GM12878 (cell line): ENCODE measurements at regions not wholly inside any gene's neighbourhood (a gene's known extent, or its start where the extent isn't known, plus 50 kb on each side); places are given as distances from the start of the nearest gene placed in this dataset.

Experiments used
- ATAC-seq: fragments of 200-7000 bp; cut with Tn5 transposase; 3 replicates; pipeline ENCODE4 v1.9.1; 2020; ENCODE audit warnings: mild to moderate bottlenecking, moderate library complexity
- BruUV-seq: library from RNA; stranded (reverse); fragments of 400-500 nt; replicated peaks from 2 replicates; lab custom pipeline; 2021; lab: Mats Ljungman, UMichigan
- CTCF ChIA-PET: fragments of 300-600 bp; sonication (Branson Sonifier 250); formaldehyde crosslinking; extraction: SDS; loops from one replicate; lab custom pipeline; 2021; ENCODE audit warnings: inconsistent platforms; lab: Yijun Ruan, JAX
- POLR2A ChIA-PET: fragments of 350-600 bp; formaldehyde crosslinking; extraction: SDS; loops from one replicate; lab custom pipeline; 2021; ENCODE audit warnings: inconsistent platforms; lab: Charles Lee
- RAD21 ChIA-PET: fragments of 300-600 bp; sonication (Branson Sonifier 250); formaldehyde crosslinking; loops from one replicate; lab custom pipeline; 2023; ENCODE audit warnings: antibody characterized with exemption; ENCODE audit not compliant: unreplicated experiment; lab: Charles Lee
- SMC1A ChIA-PET: fragments of 300-600 bp; sonication (Branson Sonifier 250); formaldehyde crosslinking; loops from one replicate; lab custom pipeline; 2023; ENCODE audit not compliant: unreplicated experiment, uncharacterized antibody; lab: Charles Lee
- DNase-seq: peaks from one replicate; pipeline ENCODE4 v3.0.0-alpha.2; 2011; ENCODE audit warnings: low read depth, low spot score
- FAIRE-seq: peaks from 3 replicates; lab custom pipeline; 2011; peaks lifted over from hg19 to GRCh38; lab: Jason Lieb, UNC
- H2AFZ ChIP-seq: 2 replicates; pipeline ENCODE4 v1.6.0; 2011; ENCODE audit warnings: low read depth, low read length, control low read depth; ENCODE audit not compliant: control insufficient read depth
- H3K27ac ChIP-seq: 2 replicates; pipeline ENCODE4 v1.5.1; 2011; ENCODE audit warnings: control low read depth; ENCODE audit not compliant: control insufficient read depth, insufficient read depth
- H3K27me3 ChIP-seq, 2 experiments: replicated peaks in 1 of 2; 2 replicates each; pipeline versions ENCODE4 v1.6.0 to v1.6.1; 2011; ENCODE audit warnings: low read length in 1 of 2; ENCODE audit not compliant: control insufficient read depth in 2 of 2, insufficient read depth in 2 of 2
- H3K36me3 ChIP-seq, 2 experiments: 2 replicates each; pipeline ENCODE4 v1.5.1; 2011; ENCODE audit warnings: low read length in 1 of 2; ENCODE audit not compliant: control insufficient read depth in 2 of 2, insufficient read depth in 2 of 2
- H3K4me1 ChIP-seq: 2 replicates; pipeline ENCODE4 v1.6.1; 2011; ENCODE audit warnings: mild to moderate bottlenecking, low read length, moderate library complexity, mixed read lengths; ENCODE audit not compliant: control insufficient read depth, insufficient read depth
- H3K4me2 ChIP-seq: 2 replicates; pipeline ENCODE4 v1.6.0; 2011; ENCODE audit warnings: control low read depth; ENCODE audit not compliant: control insufficient read depth, insufficient read depth
- H3K4me3 ChIP-seq: fragments of 200-600 bp; sonication (generic); 2 replicates; pipeline ENCODE4 v1.5.1; 2016
- H3K79me2 ChIP-seq: 2 replicates; pipeline ENCODE4 v1.6.0; 2011; ENCODE audit warnings: low read length; ENCODE audit not compliant: control insufficient read depth, insufficient read depth
- H3K9ac ChIP-seq: 2 replicates; pipeline ENCODE4 v1.8.0; 2011; ENCODE audit warnings: low read length, control low read depth, mixed read lengths; ENCODE audit not compliant: control insufficient read depth, insufficient read depth
- H3K9me3 ChIP-seq: replicated peaks from 3 replicates; pipeline ENCODE4 v1.5.1; 2011; ENCODE audit warnings: mild to moderate bottlenecking, low read length; ENCODE audit not compliant: control insufficient read depth, insufficient read depth
- H4K20me1 ChIP-seq: 2 replicates; pipeline ENCODE4 v1.6.0; 2011; ENCODE audit not compliant: control insufficient read depth, insufficient read depth
- ATF2 ChIP-seq: IDR thresholded peaks from 2 replicates; pipeline ENCODE4 v1.6.1; 2012; ENCODE audit warnings: low read length, inconsistent platforms
- CBX5 ChIP-seq: sonication (generic); IDR thresholded peaks from 2 replicates; pipeline ENCODE4 v1.6.1; 2016; ENCODE audit warnings: low read depth, moderate library complexity, mild to moderate bottlenecking, inconsistent platforms
- CUX1 ChIP-seq: IDR thresholded peaks from 2 replicates; pipeline ENCODE4 v1.6.1; 2012; ENCODE audit warnings: improper control_type of control experiment, low read depth, low read length; ENCODE audit not compliant: insufficient replicate concordance
- E4F1 ChIP-seq: fragments of 450-650 bp; IDR thresholded peaks from 2 replicates; pipeline ENCODE4 v1.6.1; 2018; ENCODE audit warnings: borderline replicate concordance, mild to moderate bottlenecking; ENCODE audit not compliant: partially characterized antibody
- NRF1 ChIP-seq: conservative IDR thresholded peaks from 2 replicates; pipeline ENCODE4 v1.6.1; 2011; ENCODE audit warnings: mild to moderate bottlenecking, low read depth, low read length, improper control_type of control experiment
- PBX3 ChIP-seq: IDR thresholded peaks from 2 replicates; pipeline ENCODE4 v1.6.1; 2011; ENCODE audit warnings: mild to moderate bottlenecking, low read depth, low read length, moderate library complexity; ENCODE audit not compliant: insufficient replicate concordance
- SREBF1 ChIP-seq: IDR thresholded peaks from 2 replicates; pipeline ENCODE4 v1.6.1; 2012; ENCODE audit warnings: mild to moderate bottlenecking, low read length
- USF1 ChIP-seq: IDR thresholded peaks from 2 replicates; pipeline ENCODE4 v1.6.1; 2011; ENCODE audit warnings: borderline replicate concordance, low read depth, mild to moderate bottlenecking, moderate library complexity, mixed read lengths, low read length; ENCODE audit not compliant: insufficient read depth; ENCODE audit errors: extremely low read length
- WGBS: methylation state at CpG from one replicate; pipeline ENCODE4 v1.1.6; 2016; ENCODE audit warnings: low lambda C conversion rate; ENCODE audit not compliant: insufficient replicate concordance, insufficient coverage; ENCODE audit errors: missing lambda C conversion rate; 5-methylcytosine and 5-hydroxymethylcytosine counted together
- in situ Hi-C: fragments of 300-500 bp; cut with MboI; formaldehyde crosslinking; loops from 9 replicates; pipeline ENCODE4 v1.14.3; 2018; ENCODE audit warnings: mixed read lengths
- intact Hi-C: fragments of 100-400 bp; cut with micrococcal nuclease; formaldehyde crosslinking; loops from one replicate; pipeline ENCODE4 v1.14.2; 2022; ENCODE audit not compliant: unreplicated experiment

GRCh38 chr11:15560689-15561467, 446.2 kb downstream of the INSC start (continued):
- TF ChIP-seq E4F1: no peak
- TF ChIP-seq CUX1: no peak

GRCh38 chr11:15562230-15562629, 447.5 kb downstream of the INSC start:
- no TSS peak for BruUV-seq
- POLR2A ChIA-PET: no interaction called here
- in situ Hi-C loops (no loop called here), intact Hi-C loops (no loop called here)
- Histone ChIP-seq H3K4me2 (no peak overlapping the region), H3K27ac (no peak overlapping the region), H3K36me3 (no peaks in the 10 kb centered on the region), H3K9ac (no peak overlapping the region), H3K27me3 (no peaks in the 10 kb centered on the region; a peak in 1 of 4 replicates), H2AFZ (no peak overlapping the region), H3K79me2 (no peaks in the 10 kb centered on the region), H3K9me3 (no peaks in the 10 kb centered on the region), H3K4me1 (no peaks in the 10 kb centered on the region), H4K20me1 (no peaks in the 10 kb centered on the region), H3K4me3 (no peak overlapping the region)
- WGBS: 13% methylated on average over 4 of the region's 4 CpGs
- DNase-seq (no peak), FAIRE-seq (no peak), ATAC-seq (no peak)
- CTCF ChIA-PET: no interaction called here
- SMC1A ChIA-PET: interaction anchor here (1.0 kb wide), 1 partner anchor 12 kb away, joined by 3 read pairs; no protein-coding TSS in a partner anchor
- RAD21 ChIA-PET: no interaction called here
- TF ChIP-seq CBX5: no peak
- TF ChIP-seq USF1: no peak
- no peak for TF ChIP-seq ATF2
- no peak for TF ChIP-seq SREBF1
- TF ChIP-seq NRF1: no peak
- no peak for TF ChIP-seq PBX3
